ENCODE measurements at regions not wholly inside any gene's neighbourhood (a gene's known extent, or its start where the extent isn't known, plus 50 kb on each side); places are given as distances from the start of the nearest gene placed in this dataset.
A peak's percentile ranks its signal among the peaks of the same experiment; 100 is the strongest.

GRCh38 chr2:41970988-41971660, 76.7 kb upstream of the PKDCC start:
- H3K4me3 ChIP-seq = no peak overlapping the region
- peak overlapping the region in 1 of 2 experiments; percentile 67; a peak in 3 of 6 replicates for H3K27ac ChIP-seq
- POLR2A ChIA-PET = no interaction called here
- ATAC-seq (no peak), FAIRE-seq (no peak), DNase-seq (ENCODE audit: low read depth in 1 of 2, low spot score in 1 of 2) (no peak)
- peaks cover 26% of the 10 kb centered on the region for H3K4me1 ChIP-seq
- WGBS (ENCODE audit: missing lambda C conversion rate) = 80% methylated on average over 8 of the region's 8 CpGs
- H3K9me3 ChIP-seq = no peaks in the 10 kb centered on the region
- H3K4me2 ChIP-seq = no peak overlapping the region
- CTCF ChIA-PET = interaction anchor here (1.3 kb wide), 1 partner anchor 115 kb away, joined by 3 read pairs; no protein-coding TSS in a partner anchor
- no peak for TF ChIP-seq ATOH8 (CRISPR knock-in tag; IDR thresholded peaks at IDR 0.05; ENCODE audit: low read depth)

- H3K4me3 ChIP-seq = no peak overlapping the region
- DNase-seq (ENCODE audit: low read depth in 1 of 2, low spot score in 1 of 2) (no peak), ATAC-seq (no peak), FAIRE-seq (no peak)
- no peaks in the 10 kb centered on the region for H3K9me3 ChIP-seq
- 100% methylated on average over 2 of the region's 2 CpGs for WGBS (ENCODE audit: missing lambda C conversion rate)
- peak overlapping the region in 1 of 2 experiments; percentile 10; a peak in 2 of 6 replicates for H3K27ac ChIP-seq
- ChIA-PET POLR2A (no interaction called here), CTCF (interaction anchor here (0.6 to 1.2 kb wide), 2 partner anchors 18 to 118 kb away, joined by 3 read pairs; no protein-coding TSS in a partner anchor)
- no peak overlapping the region for H3K4me2 ChIP-seq
- TF ChIP-seq CBX8 (IDR thresholded peaks at IDR 0.05) (no peak), NFE2L2 (conservative IDR thresholded peaks at IDR 0.05; ENCODE audit: low read length) (no peak)
- H3K4me1 ChIP-seq = peaks cover 16% of the 10 kb centered on the region
Measured at GRCh38 chr2:41972179-41972578, 75.6 kb upstream of the PKDCC start.

- H3K4me2 ChIP-seq = no peak overlapping the region
- FAIRE-seq (no peak), DNase-seq (ENCODE audit: low read depth in 1 of 2, low spot score in 1 of 2) (no peak), ATAC-seq (no peak)
- H3K27ac ChIP-seq = peak overlapping the region in 1 of 2 experiments; percentile 10; a peak in 2 of 6 replicates
- 91% methylated on average over 8 of the region's 8 CpGs for WGBS (ENCODE audit: missing lambda C conversion rate)
- no peaks in the 10 kb centered on the region for H3K9me3 ChIP-seq
- ChIA-PET POLR2A (no interaction called here), CTCF (interaction anchor here (0.8 to 1.2 kb wide), 2 partner anchors 16 to 119 kb away, joined by 3 read pairs; no protein-coding TSS in a partner anchor)
- peaks cover 9% of the 10 kb centered on the region for H3K4me1 ChIP-seq
- no peak overlapping the region for H3K4me3 ChIP-seq
- TF ChIP-seq RAD21 (conservative IDR thresholded peaks at IDR 0.05 in 1 of 2, IDR thresholded peaks at IDR 0.05 in 1 of 2) = no peak
- TF ChIP-seq EHMT2 (IDR thresholded peaks at IDR 0.05; ENCODE audit: low read depth) = no peak
- no peak for TF ChIP-seq MYC (IDR thresholded peaks at IDR 0.05; ENCODE audit: borderline replicate concordance, low read length)
- TF ChIP-seq RFX5 (IDR thresholded peaks at IDR 0.05) = no peak
- no peak for TF ChIP-seq FOSB (CRISPR knock-in tag; IDR thresholded peaks at IDR 0.05)
- TF ChIP-seq ELK1 (IDR thresholded peaks at IDR 0.05; ENCODE audit: low read depth, low read length) = no peak
- no peak for TF ChIP-seq NR3C1 (IDR thresholded peaks at IDR 0.05)
- no peak for TF ChIP-seq HOXB13 (CRISPR knock-in tag; IDR thresholded peaks at IDR 0.05; ENCODE audit: low read depth)
- no peak for TF ChIP-seq E2F6 (IDR thresholded peaks at IDR 0.05; ENCODE audit: borderline replicate concordance, low read depth)
- no peak for TF ChIP-seq HEYL (CRISPR knock-in tag; IDR thresholded peaks at IDR 0.05)
- no peak for TF ChIP-seq RNF2 (IDR thresholded peaks at IDR 0.05; ENCODE audit: borderline replicate concordance, low read depth)
- no peak for TF ChIP-seq MAZ (IDR thresholded peaks at IDR 0.05; ENCODE audit: borderline replicate concordance, low read depth, low read length)
- no peak for TF ChIP-seq NPAS2 (CRISPR knock-in tag; IDR thresholded peaks at IDR 0.05; ENCODE audit: borderline replicate concordance)
- no peak for TF ChIP-seq NFE2L2 (conservative IDR thresholded peaks at IDR 0.05; ENCODE audit: low read length)
- no peak for TF ChIP-seq FOXS1 (CRISPR knock-in tag; IDR thresholded peaks at IDR 0.05)
- TF ChIP-seq PBX3 (IDR thresholded peaks at IDR 0.05) = no peak
- no peak for TF ChIP-seq EP300 (IDR thresholded peaks at IDR 0.05)
- no peak for TF ChIP-seq EHF (CRISPR knock-in tag; IDR thresholded peaks at IDR 0.05)
- TF ChIP-seq POLR2A (IDR thresholded peaks at IDR 0.05; ENCODE audit: low read length) = no peak
- TF ChIP-seq ZC3H11A (IDR thresholded peaks at IDR 0.05) = no peak
Measured at GRCh38 chr2:41972819-41973218, 75.0 kb upstream of the PKDCC start.

Measured in A549 (cell line).